ENCODE measurements at regions not wholly inside any gene's neighbourhood (a gene's known extent, or its start where the extent isn't known, plus 50 kb on each side); places are given as distances from the start of the nearest gene placed in this dataset.

DNA sequence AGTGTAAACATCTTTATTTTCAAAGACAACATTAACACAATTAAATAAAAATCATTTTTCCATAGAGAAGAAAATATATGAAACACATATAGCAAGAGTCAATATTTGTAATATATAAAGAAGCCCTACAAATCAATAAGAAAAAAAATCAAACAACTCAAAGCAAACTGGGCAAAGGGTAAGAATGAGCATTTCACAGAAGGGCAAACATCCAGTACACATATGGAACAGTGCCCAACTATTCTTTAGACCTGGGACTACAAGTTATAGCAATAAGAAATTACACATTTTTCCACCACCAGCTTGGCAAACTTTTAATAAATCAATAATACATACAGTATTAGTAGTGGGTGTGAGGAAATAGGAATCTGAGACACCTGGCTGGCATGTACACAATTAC, 324.1 kb downstream of the CYP26B1 start:
- intact Hi-C loops (cut with micrococcal nuclease; ENCODE audit: unreplicated experiment) (no loop called here), in situ Hi-C loops (cut with HindIII; ENCODE audit: extremely low pct_ligation_motif_present, low pct_unique_long_range_greater_than_20kb) (loop anchor here (25.0 kb wide), 1 partner anchor 764 kb away; no protein-coding TSS in a partner anchor)
- Histone ChIP-seq H3K4me2 (ENCODE audit: low read depth, low read length) (no peak overlapping the region), H3K27ac (ENCODE audit: extremely low read length, insufficient read depth, low read length) (no peak overlapping the region), H3K4me3 (replicated peaks in 1 of 3; ENCODE audit: insufficient read depth in 1 of 3, low read depth in 2 of 3, low read length in 3 of 3) (no peak overlapping the region), H4K20me1 (ENCODE audit: insufficient read depth, low read length) (no peaks in the 10 kb centered on the region), H3K9ac (ENCODE audit: insufficient read depth, low read depth, low read length) (no peak overlapping the region), H3K79me2 (ENCODE audit: insufficient read depth, low read length) (no peaks in the 10 kb centered on the region), H3K27me3 (ENCODE audit: control insufficient read depth in 1 of 2, insufficient read depth in 2 of 2, low read length in 2 of 2) (peaks cover 0 to 10% of the 10 kb centered on the region in 2 experiments; a peak in 2 of 5 replicates), H3K36me3 (replicated peaks in 1 of 2; ENCODE audit: control insufficient read depth in 1 of 2, insufficient read depth in 2 of 2, low read length in 2 of 2) (no peaks in the 10 kb centered on the region), H3K9me3 (ENCODE audit: low read length) (no peaks in the 10 kb centered on the region), H3K4me1 (ENCODE audit: insufficient read depth, low read length) (no peaks in the 10 kb centered on the region), H2AFZ (ENCODE audit: low read length) (no peak overlapping the region)
- ATAC-seq, result no peak
- no TSS peak for BruUV-seq (replicated peaks)
- CTCF ChIA-PET (ENCODE audit: low intra/inter-chr PET ratio, low total read pairs), result no interaction called here
- TF ChIP-seq, protein P1, sequence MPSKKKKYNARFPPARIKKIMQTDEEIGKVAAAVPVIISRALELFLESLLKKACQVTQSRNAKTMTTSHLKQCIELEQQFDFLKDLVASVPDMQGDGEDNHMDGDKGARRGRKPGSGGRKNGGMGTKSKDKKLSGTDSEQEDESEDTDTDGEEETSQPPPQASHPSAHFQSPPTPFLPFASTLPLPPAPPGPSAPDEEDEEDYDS (CRISPR knock-in tag; IDR thresholded peaks at IDR 0.05), result no peak
- no peak for TF ChIP-seq NCOA2 (CRISPR knock-in tag; IDR thresholded peaks at IDR 0.05)
- no peak for TF ChIP-seq ZNF3 (CRISPR knock-in tag; IDR thresholded peaks at IDR 0.05)
- TF ChIP-seq THYN1 (CRISPR knock-in tag; IDR thresholded peaks at IDR 0.05; ENCODE audit: borderline replicate concordance, low read depth), result no peak
- TF ChIP-seq ZNF335 (CRISPR knock-in tag; IDR thresholded peaks at IDR 0.05), result no peak
- no peak for TF ChIP-seq ZKSCAN5 (CRISPR knock-in tag; IDR thresholded peaks at IDR 0.05)
- TF ChIP-seq ZNF598 (CRISPR knock-in tag; IDR thresholded peaks at IDR 0.05; ENCODE audit: borderline replicate concordance), result no peak
- no peak for DNase-seq (ENCODE audit: low spot score)
- no peak for FAIRE-seq
- POLR2A ChIA-PET, result no interaction called here

DNA sequence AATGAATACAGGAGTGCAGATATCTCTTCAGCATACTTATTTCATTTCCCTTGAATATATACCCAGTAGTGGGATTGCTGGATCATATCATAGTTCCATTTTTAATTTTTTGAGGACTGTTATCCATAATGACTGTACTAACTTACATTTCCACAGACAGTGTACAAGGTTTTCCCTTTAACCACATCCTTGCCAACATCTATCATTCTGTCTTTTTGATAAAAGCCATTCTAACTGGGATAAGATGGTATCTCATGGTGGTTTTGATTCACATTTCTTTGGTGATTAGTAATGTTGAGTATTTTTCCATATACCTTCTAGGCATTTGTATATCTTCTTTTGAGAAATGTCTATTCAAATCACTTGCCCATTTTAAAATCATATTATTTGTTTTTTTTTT, 325.2 kb downstream of the CYP26B1 start:
- CTCF ChIA-PET (ENCODE audit: low intra/inter-chr PET ratio, low total read pairs), result no interaction called here

More for the DNA sequence above, 325.2 kb downstream of the CYP26B1 start:
- H3K4me3 ChIP-seq (replicated peaks in 1 of 3; ENCODE audit: insufficient read depth in 1 of 3, low read depth in 2 of 3, low read length in 3 of 3), result no peak overlapping the region
- TF ChIP-seq ZFP37 (CRISPR knock-in tag; IDR thresholded peaks at IDR 0.05; ENCODE audit: borderline replicate concordance), result no peak
- TF ChIP-seq, protein P2, sequence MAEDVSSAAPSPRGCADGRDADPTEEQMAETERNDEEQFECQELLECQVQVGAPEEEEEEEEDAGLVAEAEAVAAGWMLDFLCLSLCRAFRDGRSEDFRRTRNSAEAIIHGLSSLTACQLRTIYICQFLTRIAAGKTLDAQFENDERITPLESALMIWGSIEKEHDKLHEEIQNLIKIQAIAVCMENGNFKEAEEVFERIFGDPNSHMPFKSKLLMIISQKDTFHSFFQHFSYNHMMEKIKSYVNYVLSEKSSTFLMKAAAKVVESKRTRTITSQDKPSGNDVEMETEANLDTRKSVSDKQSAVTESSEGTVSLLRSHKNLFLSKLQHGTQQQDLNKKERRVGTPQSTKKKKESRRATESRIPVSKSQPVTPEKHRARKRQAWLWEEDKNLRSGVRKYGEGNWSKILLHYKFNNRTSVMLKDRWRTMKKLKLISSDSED (CRISPR knock-in tag; IDR thresholded peaks at IDR 0.05), result no peak
- no peak for TF ChIP-seq TCF7 (IDR thresholded peaks at IDR 0.05; ENCODE audit: low read depth)
- no peak for TF ChIP-seq GTF3A (CRISPR knock-in tag; conservative IDR thresholded peaks at IDR 0.05)
- ATAC-seq, result no peak
- H3K4me1 ChIP-seq (ENCODE audit: insufficient read depth, low read length), result no peaks in the 10 kb centered on the region
- no peak for FAIRE-seq
- no peaks in the 10 kb centered on the region for H4K20me1 ChIP-seq (ENCODE audit: insufficient read depth, low read length)
- H3K9ac ChIP-seq (ENCODE audit: insufficient read depth, low read depth, low read length), result no peak overlapping the region
- no peak overlapping the region for H3K27ac ChIP-seq (ENCODE audit: extremely low read length, insufficient read depth, low read length)
- no peak overlapping the region for H2AFZ ChIP-seq (ENCODE audit: low read length)
- no peaks in the 10 kb centered on the region for H3K36me3 ChIP-seq (replicated peaks in 1 of 2; ENCODE audit: control insufficient read depth in 1 of 2, insufficient read depth in 2 of 2, low read length in 2 of 2)
- POLR2A ChIA-PET, result no interaction called here
- in situ Hi-C loops (cut with HindIII; ENCODE audit: extremely low pct_ligation_motif_present, low pct_unique_long_range_greater_than_20kb), result loop anchor here (25.0 kb wide), 1 partner anchor 765 kb away; no protein-coding TSS in a partner anchor
- intact Hi-C loops (cut with micrococcal nuclease; ENCODE audit: unreplicated experiment), result no loop called here
- no TSS peak for BruUV-seq (replicated peaks)
- H3K27me3 ChIP-seq (ENCODE audit: control insufficient read depth in 1 of 2, insufficient read depth in 2 of 2, low read length in 2 of 2), result peaks cover 0 to 6% of the 10 kb centered on the region in 2 experiments; a peak in 1 of 5 replicates
- no peak for DNase-seq (ENCODE audit: low spot score)
- no peaks in the 10 kb centered on the region for H3K79me2 ChIP-seq (ENCODE audit: insufficient read depth, low read length)
- H3K9me3 ChIP-seq (ENCODE audit: low read length), result no peaks in the 10 kb centered on the region
- no peak overlapping the region for H3K4me2 ChIP-seq (ENCODE audit: low read depth, low read length)

Measured in HepG2 (cell line).